Astrocyte (in vitro differentiated cells and primary cell): ENCODE measurements at regions not wholly inside any gene's neighbourhood (a gene's known extent, or its start where the extent isn't known, plus 50 kb on each side); places are given as distances from the start of the nearest gene placed in this dataset.

Experiments used
- EZH2 ChIP-seq: IDR thresholded peaks from 2 replicates; pipeline ENCODE4 v1.6.1; 2012; ENCODE audit warnings: mild to moderate bottlenecking, low read length, inconsistent platforms; ENCODE audit not compliant: insufficient read depth
- TF ChIP-seq, protein P1 (sequence below): IDR thresholded peaks from 2 replicates; pipeline ENCODE4 v1.5.1; 2011; ENCODE audit warnings: low read depth, mild to moderate bottlenecking, inconsistent platforms, low read length, moderate library complexity; ENCODE audit not compliant: insufficient read depth

GRCh38 chr11:112634551-112634950 is 326.7 kb upstream of the NCAM1 start:
- TF ChIP-seq, protein P1, sequence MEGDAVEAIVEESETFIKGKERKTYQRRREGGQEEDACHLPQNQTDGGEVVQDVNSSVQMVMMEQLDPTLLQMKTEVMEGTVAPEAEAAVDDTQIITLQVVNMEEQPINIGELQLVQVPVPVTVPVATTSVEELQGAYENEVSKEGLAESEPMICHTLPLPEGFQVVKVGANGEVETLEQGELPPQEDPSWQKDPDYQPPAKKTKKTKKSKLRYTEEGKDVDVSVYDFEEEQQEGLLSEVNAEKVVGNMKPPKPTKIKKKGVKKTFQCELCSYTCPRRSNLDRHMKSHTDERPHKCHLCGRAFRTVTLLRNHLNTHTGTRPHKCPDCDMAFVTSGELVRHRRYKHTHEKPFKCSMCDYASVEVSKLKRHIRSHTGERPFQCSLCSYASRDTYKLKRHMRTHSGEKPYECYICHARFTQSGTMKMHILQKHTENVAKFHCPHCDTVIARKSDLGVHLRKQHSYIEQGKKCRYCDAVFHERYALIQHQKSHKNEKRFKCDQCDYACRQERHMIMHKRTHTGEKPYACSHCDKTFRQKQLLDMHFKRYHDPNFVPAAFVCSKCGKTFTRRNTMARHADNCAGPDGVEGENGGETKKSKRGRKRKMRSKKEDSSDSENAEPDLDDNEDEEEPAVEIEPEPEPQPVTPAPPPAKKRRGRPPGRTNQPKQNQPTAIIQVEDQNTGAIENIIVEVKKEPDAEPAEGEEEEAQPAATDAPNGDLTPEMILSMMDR = no peak
- TF ChIP-seq EZH2 = no peak
